ENCODE measurements at regions not wholly inside any gene's neighbourhood (a gene's known extent, or its start where the extent isn't known, plus 50 kb on each side); places are given as distances from the start of the nearest gene placed in this dataset.
A peak's percentile ranks its signal among the peaks of the same experiment; 100 is the strongest.

GRCh38 chr4:158313566-158313965 is 103.3 kb downstream of the TMEM144 start:
- DNase-seq (no peak), ATAC-seq (no peak)
- 89% methylated on average over 5 of the region's 5 CpGs for WGBS
- Histone ChIP-seq H3K27ac (ENCODE audit: low read length) (no peak overlapping the region), H3K9me3 (ENCODE audit: control insufficient read depth, low read length) (no peaks in the 10 kb centered on the region), H3K4me3 (ENCODE audit: low read length) (no peak overlapping the region), H3K27me3 (ENCODE audit: control insufficient read depth, insufficient read depth) (no peaks in the 10 kb centered on the region), H3K4me1 (ENCODE audit: control insufficient read depth, insufficient read depth, low read length) (no peaks in the 10 kb centered on the region)
- intact Hi-C loops (cut with DNase I) = no loop called here

- 54% methylated on average over 5 of the region's 5 CpGs for WGBS
- no peaks in the 10 kb centered on the region for H3K27me3 ChIP-seq (ENCODE audit: control insufficient read depth, insufficient read depth)
- no peaks in the 10 kb centered on the region for H3K4me1 ChIP-seq (ENCODE audit: control insufficient read depth, insufficient read depth, low read length)
- DNase-seq (no peak), ATAC-seq (peak; percentile 78 to 91)
- H3K27ac ChIP-seq (ENCODE audit: low read length) = peak overlapping the region; percentile 56
- intact Hi-C loops (cut with DNase I) = no loop called here
- no peak overlapping the region for H3K4me3 ChIP-seq (ENCODE audit: low read length)
- H3K9me3 ChIP-seq (ENCODE audit: control insufficient read depth, low read length) = no peaks in the 10 kb centered on the region
These were observed 104.6 kb downstream of the TMEM144 start for GRCh38 chr4:158314756-158315487.

DNA sequence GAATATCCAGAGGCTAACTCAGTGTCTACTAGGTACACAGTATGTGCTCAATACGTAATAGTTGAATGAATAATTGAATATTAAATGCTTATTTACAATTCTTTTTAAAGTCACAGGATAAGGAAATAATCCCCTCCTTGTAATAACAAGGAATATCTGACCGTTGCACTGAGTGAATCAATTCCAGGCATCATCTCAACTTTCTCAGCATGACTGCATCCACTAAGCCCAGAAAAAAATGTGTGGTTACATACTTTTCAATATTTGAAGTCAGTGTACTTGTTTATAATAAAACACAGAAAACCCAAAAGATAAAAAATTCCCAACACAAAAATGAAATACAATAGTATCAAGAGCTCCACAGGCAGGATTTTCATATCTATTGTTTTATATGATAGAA is 105.4 kb downstream of the TMEM144 start:
- no peaks in the 10 kb centered on the region for H3K4me1 ChIP-seq (ENCODE audit: control insufficient read depth, insufficient read depth, low read length)
- ATAC-seq (no peak), DNase-seq (no peak)
- WGBS = 38% methylated on average over 2 of the region's 2 CpGs
- no peaks in the 10 kb centered on the region for H3K9me3 ChIP-seq (ENCODE audit: control insufficient read depth, low read length)
- H3K4me3 ChIP-seq (ENCODE audit: low read length) = no peak overlapping the region
- intact Hi-C loops (cut with DNase I) = no loop called here
- H3K27me3 ChIP-seq (ENCODE audit: control insufficient read depth, insufficient read depth) = no peaks in the 10 kb centered on the region
- no peak overlapping the region for H3K27ac ChIP-seq (ENCODE audit: low read length)

DNA sequence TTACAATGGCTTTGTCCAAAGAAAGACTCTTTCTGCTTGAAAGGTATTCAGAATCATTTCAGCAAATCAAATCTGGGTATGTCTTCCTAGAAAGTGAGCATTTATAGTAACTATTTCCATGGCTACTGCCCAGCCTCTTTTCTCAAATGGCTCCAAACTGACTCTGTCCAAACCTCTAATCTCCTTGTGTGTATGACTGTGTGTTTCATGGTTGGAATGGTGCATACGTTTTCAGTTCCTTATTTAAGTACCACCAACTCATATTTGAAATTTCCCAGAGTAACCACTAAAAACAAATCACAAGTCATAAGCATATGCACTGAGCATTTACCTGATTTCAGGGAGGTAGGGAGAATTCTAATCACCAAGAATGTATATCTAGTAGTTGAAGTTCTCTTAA is 106.0 kb downstream of the TMEM144 start:
- no peak overlapping the region for H3K4me3 ChIP-seq (ENCODE audit: low read length)
- ATAC-seq = no peak
- H3K9me3 ChIP-seq (ENCODE audit: control insufficient read depth, low read length) = no peaks in the 10 kb centered on the region
- no peaks in the 10 kb centered on the region for H3K27me3 ChIP-seq (ENCODE audit: control insufficient read depth, insufficient read depth)
- intact Hi-C loops (cut with DNase I) = no loop called here
- no peak for DNase-seq
- no peaks in the 10 kb centered on the region for H3K4me1 ChIP-seq (ENCODE audit: control insufficient read depth, insufficient read depth, low read length)
- 40% methylated on average over 1 of the region's 1 CpG for WGBS
- no peak overlapping the region for H3K27ac ChIP-seq (ENCODE audit: low read length)

DNA sequence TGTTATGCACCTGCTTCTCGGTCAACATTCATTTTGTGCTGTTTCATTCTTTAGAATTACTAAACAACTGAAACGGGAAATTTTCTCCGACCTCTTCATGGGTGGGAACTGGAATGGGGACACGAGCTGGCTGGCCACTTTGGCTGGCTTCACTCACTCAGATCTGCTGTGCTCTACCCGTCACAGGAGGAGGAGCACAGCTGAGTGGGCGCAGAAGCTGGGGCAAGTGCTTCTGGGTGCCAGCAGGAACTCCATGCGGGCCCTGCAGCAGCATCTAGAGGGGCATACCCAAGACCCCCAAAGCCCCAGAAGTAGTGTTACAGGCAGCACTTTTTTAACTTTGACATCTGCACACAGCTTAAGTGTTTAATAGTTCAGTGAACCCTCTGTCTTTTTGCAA is 109.6 kb downstream of the TMEM144 start:
- no peak overlapping the region for H3K27ac ChIP-seq (ENCODE audit: low read length)
- no peaks in the 10 kb centered on the region for H3K4me1 ChIP-seq (ENCODE audit: control insufficient read depth, insufficient read depth, low read length)
- H3K9me3 ChIP-seq (ENCODE audit: control insufficient read depth, low read length) = no peaks in the 10 kb centered on the region
- ATAC-seq (no peak), DNase-seq (peak in 1 of 3 donors; percentile 28)
- intact Hi-C loops (cut with DNase I) = no loop called here
- WGBS = 84% methylated on average over 7 of the region's 7 CpGs
- H3K27me3 ChIP-seq (ENCODE audit: control insufficient read depth, insufficient read depth) = no peaks in the 10 kb centered on the region
- no peak overlapping the region for H3K4me3 ChIP-seq (ENCODE audit: low read length)

DNA sequence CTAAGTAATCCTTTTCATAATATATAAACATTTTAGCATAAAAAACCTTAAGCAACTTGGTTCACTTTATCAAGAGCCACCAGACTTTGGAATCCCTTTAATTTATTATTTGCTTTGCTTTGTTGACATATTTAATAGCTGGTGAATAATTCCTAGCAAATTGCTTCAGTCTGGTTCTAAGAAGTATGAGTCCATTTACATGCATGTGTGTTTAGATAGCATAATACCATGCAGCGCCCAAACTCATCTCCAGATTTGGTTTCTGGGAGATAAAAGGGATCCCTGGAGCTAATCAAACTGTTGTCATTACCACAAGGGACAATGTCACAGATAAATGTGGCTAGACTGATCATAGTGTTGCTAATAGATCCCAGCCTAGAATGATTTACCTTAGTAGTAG is 111.8 kb downstream of the TMEM144 start:
- Histone ChIP-seq H3K9me3 (ENCODE audit: control insufficient read depth, low read length) (no peaks in the 10 kb centered on the region), H3K4me1 (ENCODE audit: control insufficient read depth, insufficient read depth, low read length) (no peaks in the 10 kb centered on the region), H3K4me3 (ENCODE audit: low read length) (no peak overlapping the region), H3K27me3 (ENCODE audit: control insufficient read depth, insufficient read depth) (no peaks in the 10 kb centered on the region), H3K27ac (ENCODE audit: low read length) (no peak overlapping the region)
- intact Hi-C loops (cut with DNase I) = no loop called here
- WGBS = 49% methylated on average over 1 of the region's 1 CpG
- DNase-seq = no peak
- no peak for ATAC-seq

- H3K27me3 ChIP-seq (ENCODE audit: control insufficient read depth, insufficient read depth) = no peaks in the 10 kb centered on the region
- intact Hi-C loops (cut with DNase I) = no loop called here
- no peaks in the 10 kb centered on the region for H3K9me3 ChIP-seq (ENCODE audit: control insufficient read depth, low read length)
- no peak overlapping the region for H3K27ac ChIP-seq (ENCODE audit: low read length)
- WGBS = 39% methylated on average over 5 of the region's 5 CpGs
- DNase-seq (no peak), ATAC-seq (no peak)
- no peaks in the 10 kb centered on the region for H3K4me1 ChIP-seq (ENCODE audit: control insufficient read depth, insufficient read depth, low read length)
- no peak overlapping the region for H3K4me3 ChIP-seq (ENCODE audit: low read length)
These were observed 117.2 kb downstream of the TMEM144 start for GRCh38 chr4:158327525-158327924.

GRCh38 chr4:158331863-158332262 is 121.6 kb downstream of the TMEM144 start:
- H3K27me3 ChIP-seq (ENCODE audit: control insufficient read depth, insufficient read depth) = no peaks in the 10 kb centered on the region
- no peak for DNase-seq
- no peak overlapping the region for H3K4me3 ChIP-seq (ENCODE audit: low read length)
- intact Hi-C loops (cut with DNase I) = no loop called here
- ATAC-seq = no peak
- no peaks in the 10 kb centered on the region for H3K4me1 ChIP-seq (ENCODE audit: control insufficient read depth, insufficient read depth, low read length)
- no peaks in the 10 kb centered on the region for H3K9me3 ChIP-seq (ENCODE audit: control insufficient read depth, low read length)
- H3K27ac ChIP-seq (ENCODE audit: low read length) = no peak overlapping the region

DNA sequence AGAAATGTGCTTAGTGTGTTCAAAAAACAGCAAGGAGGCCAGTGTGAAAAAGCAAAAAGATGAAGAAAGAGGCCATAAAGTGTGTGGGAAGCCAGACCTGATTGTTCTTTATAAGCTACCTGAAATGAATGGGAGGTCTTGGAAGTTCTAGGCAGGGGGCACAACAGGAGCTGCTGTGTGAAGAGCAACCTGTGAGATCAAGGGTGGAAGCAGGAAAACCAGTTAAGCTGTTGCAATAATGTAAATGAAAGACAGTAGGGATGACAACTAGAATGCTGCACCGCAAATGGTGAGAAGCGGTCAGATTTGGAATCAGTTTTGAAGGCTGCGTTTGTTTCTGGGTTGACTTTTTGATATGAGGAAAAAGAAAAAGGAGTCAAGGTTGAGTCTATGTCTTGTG is 123.5 kb downstream of the TMEM144 start:
- H3K4me3 ChIP-seq (ENCODE audit: low read length) = no peak overlapping the region
- WGBS = 72% methylated on average over 3 of the region's 3 CpGs
- H3K27ac ChIP-seq (ENCODE audit: low read length) = no peak overlapping the region
- DNase-seq (no peak), ATAC-seq (no peak)
- intact Hi-C loops (cut with DNase I) = no loop called here
- H3K9me3 ChIP-seq (ENCODE audit: control insufficient read depth, low read length) = no peaks in the 10 kb centered on the region
- H3K27me3 ChIP-seq (ENCODE audit: control insufficient read depth, insufficient read depth) = no peaks in the 10 kb centered on the region
- no peaks in the 10 kb centered on the region for H3K4me1 ChIP-seq (ENCODE audit: control insufficient read depth, insufficient read depth, low read length)

DNA sequence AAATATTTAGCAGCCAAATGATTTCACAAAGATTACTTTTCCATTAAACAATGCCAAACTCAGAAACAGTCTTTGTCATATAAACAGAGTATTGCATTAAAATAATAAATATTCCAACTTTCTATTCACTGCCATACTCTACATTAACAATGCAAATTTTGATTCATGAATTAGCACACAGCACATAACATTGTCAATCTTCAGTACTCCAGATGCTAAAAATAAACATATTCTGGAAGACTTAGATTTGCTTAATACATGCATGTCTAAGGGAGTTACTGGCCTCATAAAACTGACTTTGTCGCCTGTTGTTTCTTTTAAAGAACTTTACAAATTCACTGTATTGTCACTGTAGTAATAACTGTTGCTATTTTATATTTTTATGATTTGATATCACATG is 131.6 kb downstream of the TMEM144 start:
- intact Hi-C loops (cut with DNase I) = no loop called here
- H3K27ac ChIP-seq (ENCODE audit: low read length) = no peak overlapping the region
- H3K4me1 ChIP-seq (ENCODE audit: control insufficient read depth, insufficient read depth, low read length) = no peaks in the 10 kb centered on the region
- no peak overlapping the region for H3K4me3 ChIP-seq (ENCODE audit: low read length)
- no peaks in the 10 kb centered on the region for H3K27me3 ChIP-seq (ENCODE audit: control insufficient read depth, insufficient read depth)
- DNase-seq (no peak), ATAC-seq (no peak)
- H3K9me3 ChIP-seq (ENCODE audit: control insufficient read depth, low read length) = no peaks in the 10 kb centered on the region
- WGBS = 95% methylated on average over 1 of the region's 1 CpG

GRCh38 chr4:158346576-158346975 is 136.3 kb downstream of the TMEM144 start:
- no peak for DNase-seq
- no peaks in the 10 kb centered on the region for H3K9me3 ChIP-seq (ENCODE audit: control insufficient read depth, low read length)
- intact Hi-C loops (cut with DNase I) = no loop called here
- no peaks in the 10 kb centered on the region for H3K4me1 ChIP-seq (ENCODE audit: control insufficient read depth, insufficient read depth, low read length)
- no peak for ATAC-seq
- 62% methylated on average over 4 of the region's 4 CpGs for whole genome bisulfite sequencing
- H3K27ac ChIP-seq (ENCODE audit: low read length) = no peak overlapping the region
- no peaks in the 10 kb centered on the region for H3K27me3 ChIP-seq (ENCODE audit: control insufficient read depth, insufficient read depth)
- H3K4me3 ChIP-seq (ENCODE audit: low read length) = no peak overlapping the region

GRCh38 chr4:158347556-158347955 is 137.3 kb downstream of the TMEM144 start:
- 79% methylated on average over 1 of the region's 1 CpG for WGBS
- intact Hi-C loops (cut with DNase I) = no loop called here
- ATAC-seq = no peak

More at GRCh38 chr4:158347556-158347955, 137.3 kb downstream of the TMEM144 start:
- no peak for DNase-seq
- no peak overlapping the region for H3K4me3 ChIP-seq (ENCODE audit: low read length)
- H3K9me3 ChIP-seq (ENCODE audit: control insufficient read depth, low read length) = no peaks in the 10 kb centered on the region
- H3K27ac ChIP-seq (ENCODE audit: low read length) = no peak overlapping the region
- H3K27me3 ChIP-seq (ENCODE audit: control insufficient read depth, insufficient read depth) = no peaks in the 10 kb centered on the region
- H3K4me1 ChIP-seq (ENCODE audit: control insufficient read depth, insufficient read depth, low read length) = no peaks in the 10 kb centered on the region
